Naive thymus-derived CD8-positive, alpha-beta T cell (primary cell): ENCODE measurements at regions not wholly inside any gene's neighbourhood (a gene's known extent, or its start where the extent isn't known, plus 50 kb on each side); places are given as distances from the start of the nearest gene placed in this dataset.

Experiments used
- ATAC-seq, 2 donors: fragments of 150-1000 bp; cut with Tn5 transposase in 1 of 2; sonication (Bioruptor Pico), chemical (Tn5 transposase) in 1 of 2; 1 replicate in 1 of 2; 2 replicates in 1 of 2; pipeline ENCODE4 v1.10.0; 2021; ENCODE audit warnings: mild to moderate bottlenecking in 2 of 2, moderate library complexity in 2 of 2
- POLR2A ChIA-PET: fragments of 350-600 bp; sonication (Branson Sonifier 250); formaldehyde crosslinking; loops from one replicate; lab custom pipeline; 2021; ENCODE audit warnings: antibody characterized with exemption; lab: Charles Lee
- DNase-seq, 10 donors: peaks; one replicate each; pipeline versions ENCODE4 v3.0.0 to v3.0.0-alpha.2; 2020 to 2022
- H3K27ac Mint-ChIP-seq, 10 donors: one replicate each; pipeline ENCODE4 v1.8.0; 2020 to 2022; ENCODE audit warnings: mild to moderate bottlenecking in 10 of 10, mixed read lengths in 10 of 10, moderate library complexity in 4 of 10, inconsistent platforms in 1 of 10
- H3K27me3 Mint-ChIP-seq, 5 donors: one replicate each; pipeline ENCODE4 v1.8.0; 2021 to 2022; ENCODE audit warnings: mixed read lengths in 5 of 5
- H3K36me3 Mint-ChIP-seq, 3 donors: one replicate each; pipeline ENCODE4 v1.8.0; 2020 to 2022; ENCODE audit warnings: mixed read lengths in 3 of 3, mild to moderate bottlenecking in 2 of 3, inconsistent platforms in 1 of 3
- H3K4me1 Mint-ChIP-seq, 4 donors: one replicate each; pipeline ENCODE4 v1.8.0; 2021 to 2022; ENCODE audit warnings: mixed read lengths in 4 of 4
- H3K4me3 Mint-ChIP-seq, 10 donors: one replicate each; pipeline ENCODE4 v1.8.0; 2020 to 2022; ENCODE audit warnings: mild to moderate bottlenecking in 10 of 10, mixed read lengths in 10 of 10, moderate library complexity in 6 of 10, inconsistent platforms in 1 of 10
- H3K9me3 Mint-ChIP-seq, 9 donors: one replicate each; pipeline ENCODE4 v1.8.0; 2020 to 2022; ENCODE audit warnings: mixed read lengths in 9 of 9, mild to moderate bottlenecking in 3 of 9, inconsistent platforms in 1 of 9, moderate library complexity in 1 of 9

DNA sequence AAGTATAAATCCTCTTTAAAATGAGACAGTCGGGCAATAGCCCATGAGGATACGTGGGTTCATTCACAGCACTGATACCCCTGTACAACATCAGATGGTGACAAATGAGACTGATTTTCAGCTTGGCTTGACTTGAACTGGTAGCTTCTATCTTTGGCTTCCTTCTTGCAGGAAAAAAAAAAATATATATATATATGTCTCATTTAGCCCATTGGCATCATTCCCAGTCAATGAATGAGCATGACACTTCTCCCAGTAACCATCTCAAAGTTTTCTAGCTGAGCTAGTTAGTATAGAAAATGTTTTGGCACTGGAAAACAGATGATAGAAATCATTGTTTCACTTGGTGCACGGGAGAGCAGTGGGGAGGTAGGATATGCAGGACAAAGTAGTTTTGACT is 222.5 kb upstream of the TAS2R1 start:
- no peak overlapping the region for H3K27ac Mint-ChIP-seq
- no peaks in the 10 kb centered on the region for H3K4me1 Mint-ChIP-seq
- H3K27me3 Mint-ChIP-seq = peaks cover 0 to 5% (median 0%) of the 10 kb centered on the region in 5 donors
- POLR2A ChIA-PET = no interaction called here
- no peak for ATAC-seq
- no peak overlapping the region for H3K4me3 Mint-ChIP-seq
- no peak for DNase-seq
- peaks cover 0 to 21% (median 3%) of the 10 kb centered on the region in 9 donors for H3K9me3 Mint-ChIP-seq
- H3K36me3 Mint-ChIP-seq = peaks cover 0 to 5% (median 0%) of the 10 kb centered on the region in 3 donors

GRCh38 chr5:9851458-9851857 is 221.3 kb upstream of the TAS2R1 start:
- DNase-seq = no peak
- Mint-ChIP-seq H3K27me3 (peaks cover 0 to 11% (median 0%) of the 10 kb centered on the region in 5 donors), H3K27ac (no peak overlapping the region), H3K4me1 (no peaks in the 10 kb centered on the region), H3K9me3 (peaks cover 0 to 19% (median 3%) of the 10 kb centered on the region in 9 donors), H3K36me3 (peaks cover 0 to 5% (median 0%) of the 10 kb centered on the region in 3 donors), H3K4me3 (no peak overlapping the region)
- no peak for ATAC-seq
- POLR2A ChIA-PET = no interaction called here

DNA sequence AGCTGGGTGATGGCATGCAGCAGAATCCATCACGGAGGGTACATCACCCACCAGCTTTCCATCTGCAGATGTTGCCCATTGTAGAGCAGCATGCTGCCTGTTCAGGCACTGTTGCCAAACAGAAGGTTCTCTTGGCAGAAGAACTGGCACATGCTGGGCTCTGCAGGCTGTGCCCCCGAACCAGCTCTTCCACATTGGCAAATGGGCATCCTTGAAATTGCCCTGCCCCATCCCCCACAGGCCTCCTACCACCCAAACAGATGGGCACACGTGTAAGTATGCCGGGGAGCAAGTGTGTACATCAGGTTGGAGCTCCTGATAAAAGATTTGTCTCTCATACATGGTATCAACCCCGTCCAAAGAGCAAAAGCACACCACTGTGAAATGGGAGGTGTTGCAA is 220.3 kb upstream of the TAS2R1 start:
- DNase-seq (no peak), ATAC-seq (no peak)
- H3K27me3 Mint-ChIP-seq = peaks cover 0 to 12% (median 0%) of the 10 kb centered on the region in 5 donors
- no peak overlapping the region for H3K4me3 Mint-ChIP-seq
- H3K27ac Mint-ChIP-seq = no peak overlapping the region
- peaks cover 0 to 20% (median 0%) of the 10 kb centered on the region in 9 donors for H3K9me3 Mint-ChIP-seq
- peaks cover 0 to 5% (median 0%) of the 10 kb centered on the region in 3 donors for H3K36me3 Mint-ChIP-seq
- POLR2A ChIA-PET = no interaction called here
- no peaks in the 10 kb centered on the region for H3K4me1 Mint-ChIP-seq

DNA sequence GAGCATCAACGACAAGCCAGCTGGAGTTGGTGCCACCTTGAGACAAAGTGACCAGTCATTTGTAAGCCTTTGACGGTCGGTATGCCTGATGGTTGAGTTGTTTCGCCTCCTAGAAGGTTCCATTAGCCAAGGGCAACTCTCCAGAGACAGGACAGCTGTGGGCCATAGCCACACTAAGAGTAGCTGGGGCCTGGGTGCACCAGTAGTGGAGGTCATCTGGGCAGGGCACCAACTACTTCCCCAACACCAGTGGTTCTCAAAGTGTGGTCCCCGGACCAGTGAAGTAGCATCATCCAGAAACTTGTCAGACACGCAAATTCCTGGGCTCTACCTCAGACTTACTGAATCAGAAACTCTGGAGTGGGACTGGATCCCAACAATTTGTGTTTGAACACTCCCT is 217.5 kb upstream of the TAS2R1 start:
- POLR2A ChIA-PET = no interaction called here

GRCh38 chr5:9845185-9845584 is 215.0 kb upstream of the TAS2R1 start:
- H3K9me3 Mint-ChIP-seq = peaks cover 0 to 38% (median 8%) of the 10 kb centered on the region in 9 donors
- POLR2A ChIA-PET = no interaction called here
- ATAC-seq = no peak
- H3K4me1 Mint-ChIP-seq = no peaks in the 10 kb centered on the region
- H3K4me3 Mint-ChIP-seq = no peak overlapping the region
- no peak for DNase-seq
- peaks cover 0 to 5% (median 0%) of the 10 kb centered on the region in 3 donors for H3K36me3 Mint-ChIP-seq
- peaks cover 0 to 12% (median 0%) of the 10 kb centered on the region in 5 donors for H3K27me3 Mint-ChIP-seq
- H3K27ac Mint-ChIP-seq = no peak overlapping the region

More for the DNA sequence above, 217.5 kb upstream of the TAS2R1 start:
- H3K27ac Mint-ChIP-seq = no peak overlapping the region
- H3K4me3 Mint-ChIP-seq = no peak overlapping the region
- H3K9me3 Mint-ChIP-seq = peaks cover 0 to 30% (median 2%) of the 10 kb centered on the region in 9 donors
- DNase-seq (no peak), ATAC-seq (no peak)
- H3K27me3 Mint-ChIP-seq = peaks cover 0 to 12% (median 0%) of the 10 kb centered on the region in 5 donors
- H3K36me3 Mint-ChIP-seq = peaks cover 0 to 5% (median 0%) of the 10 kb centered on the region in 3 donors
- no peaks in the 10 kb centered on the region for H3K4me1 Mint-ChIP-seq

- ATAC-seq = no peak
- POLR2A ChIA-PET = no interaction called here
- no peaks in the 10 kb centered on the region for H3K36me3 Mint-ChIP-seq
- no peak overlapping the region for H3K4me3 Mint-ChIP-seq
- no peak for DNase-seq
- H3K27me3 Mint-ChIP-seq = peaks cover 0 to 3% (median 0%) of the 10 kb centered on the region in 5 donors
- H3K27ac Mint-ChIP-seq = no peak overlapping the region
- H3K9me3 Mint-ChIP-seq = peaks cover 0 to 39% (median 10%) of the 10 kb centered on the region in 9 donors
- H3K4me1 Mint-ChIP-seq = no peaks in the 10 kb centered on the region
Measured at GRCh38 chr5:9841516-9842170, 211.5 kb upstream of the TAS2R1 start.

GRCh38 chr5:9838916-9839315 is 208.8 kb upstream of the TAS2R1 start:
- H3K27me3 Mint-ChIP-seq = no peaks in the 10 kb centered on the region
- H3K4me1 Mint-ChIP-seq = no peaks in the 10 kb centered on the region
- H3K27ac Mint-ChIP-seq = no peak overlapping the region
- no peak for ATAC-seq
- H3K4me3 Mint-ChIP-seq = no peak overlapping the region
- POLR2A ChIA-PET = no interaction called here
- no peaks in the 10 kb centered on the region for H3K36me3 Mint-ChIP-seq
- DNase-seq = no peak
- peaks cover 0 to 35% (median 9%) of the 10 kb centered on the region in 9 donors for H3K9me3 Mint-ChIP-seq

DNA sequence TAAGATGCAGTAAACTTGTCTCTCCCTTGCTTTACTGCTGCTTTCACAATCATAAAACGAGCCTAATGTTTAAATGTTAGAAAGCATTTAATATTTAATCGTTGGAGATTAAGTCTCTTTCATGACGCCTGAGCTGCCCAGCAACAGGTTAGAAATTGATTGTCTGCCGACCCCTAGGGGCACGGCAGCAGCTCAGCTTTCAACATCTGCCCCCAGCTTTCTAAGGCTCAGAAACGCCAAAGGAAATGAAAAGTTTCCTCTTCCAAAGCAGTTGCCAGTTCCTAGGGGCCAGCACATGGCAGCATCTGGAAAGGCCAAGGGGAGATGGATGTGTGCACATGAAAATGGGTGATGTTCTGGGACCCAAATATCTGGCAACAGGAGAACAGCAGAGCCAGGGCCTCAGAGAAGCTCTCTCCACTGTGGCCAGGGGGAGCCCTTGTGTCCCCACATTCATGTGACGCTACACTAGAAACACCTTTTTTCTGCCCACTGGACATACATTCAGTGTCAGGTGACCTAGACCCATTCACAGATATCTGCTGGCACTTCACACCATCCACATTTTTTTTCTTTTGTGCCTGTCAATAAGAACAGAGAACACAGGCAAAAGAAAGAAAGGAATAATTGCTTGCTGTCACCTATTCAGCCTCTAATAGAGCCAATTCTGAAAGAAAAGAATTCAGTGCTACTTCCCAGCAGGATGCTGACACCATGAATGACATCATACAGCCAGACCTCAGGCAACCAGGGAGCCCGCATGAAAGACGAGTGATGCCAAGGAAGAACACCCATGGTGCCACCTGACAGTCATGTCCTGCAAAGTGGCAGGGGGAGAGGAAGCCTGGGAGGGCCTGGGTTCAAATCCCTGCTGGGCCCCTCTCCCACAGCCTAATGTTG is 205.0 kb upstream of the TAS2R1 start:
- Mint-ChIP-seq H3K36me3 (no peaks in the 10 kb centered on the region), H3K27ac (no peak overlapping the region), H3K27me3 (peaks cover 0 to 11% (median 0%) of the 10 kb centered on the region in 5 donors), H3K4me1 (no peaks in the 10 kb centered on the region), H3K4me3 (no peak overlapping the region), H3K9me3 (peaks cover 0 to 14% (median 1%) of the 10 kb centered on the region in 9 donors)
- POLR2A ChIA-PET = no interaction called here
- ATAC-seq = no peak
- DNase-seq = no peak

DNA sequence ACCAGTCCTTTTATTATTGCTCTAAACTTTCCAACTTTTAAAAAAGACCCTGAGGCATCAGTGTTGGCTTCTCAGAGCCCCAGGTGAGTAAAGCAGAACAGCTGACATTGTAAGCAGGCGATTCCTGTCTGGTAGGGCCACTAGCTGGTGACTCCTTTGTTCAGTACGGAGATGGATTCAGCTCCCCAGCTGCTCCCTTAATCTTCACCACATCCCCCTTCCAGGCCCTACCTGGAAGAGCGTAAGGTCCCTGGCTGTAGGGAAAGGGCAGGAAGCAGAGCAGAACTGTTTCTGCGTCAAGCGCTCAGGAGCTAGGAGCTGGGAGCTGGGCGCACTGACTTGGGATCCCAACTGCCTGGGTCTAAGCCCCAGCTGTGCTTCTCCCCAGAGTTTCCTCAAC is 203.7 kb upstream of the TAS2R1 start:
- no peaks in the 10 kb centered on the region for H3K36me3 Mint-ChIP-seq
- H3K9me3 Mint-ChIP-seq = peaks cover 0 to 11% (median 0%) of the 10 kb centered on the region in 9 donors
- H3K4me3 Mint-ChIP-seq = no peak overlapping the region
- no peak overlapping the region for H3K27ac Mint-ChIP-seq
- ATAC-seq (no peak), DNase-seq (no peak)
- no peaks in the 10 kb centered on the region for H3K4me1 Mint-ChIP-seq
- POLR2A ChIA-PET = no interaction called here
- peaks cover 0 to 11% (median 0%) of the 10 kb centered on the region in 5 donors for H3K27me3 Mint-ChIP-seq

- no peak overlapping the region for H3K4me3 Mint-ChIP-seq
- POLR2A ChIA-PET = no interaction called here
Measured at GRCh38 chr5:9832921-9833320, 202.8 kb upstream of the TAS2R1 start.

GRCh38 chr5:9831823-9832222 is 201.7 kb upstream of the TAS2R1 start:
- Mint-ChIP-seq H3K36me3 (no peaks in the 10 kb centered on the region), H3K9me3 (peaks cover 0 to 2% (median 0%) of the 10 kb centered on the region in 9 donors), H3K27ac (no peak overlapping the region), H3K27me3 (peaks cover 0 to 19% (median 0%) of the 10 kb centered on the region in 5 donors), H3K4me3 (no peak overlapping the region), H3K4me1 (no peaks in the 10 kb centered on the region)
- POLR2A ChIA-PET = no interaction called here
- ATAC-seq = no peak
- no peak for DNase-seq

More at GRCh38 chr5:9832921-9833320, 202.8 kb upstream of the TAS2R1 start:
- H3K27me3 Mint-ChIP-seq = peaks cover 0 to 11% (median 0%) of the 10 kb centered on the region in 5 donors
- H3K36me3 Mint-ChIP-seq = no peaks in the 10 kb centered on the region
- DNase-seq (no peak), ATAC-seq (no peak)
- no peak overlapping the region for H3K27ac Mint-ChIP-seq
- H3K4me1 Mint-ChIP-seq = no peaks in the 10 kb centered on the region
- H3K9me3 Mint-ChIP-seq = peaks cover 0 to 10% (median 0%) of the 10 kb centered on the region in 9 donors

GRCh38 chr5:9830184-9830583 is 200.0 kb upstream of the TAS2R1 start:
- peaks cover 0 to 2% (median 0%) of the 10 kb centered on the region in 9 donors for H3K9me3 Mint-ChIP-seq
- DNase-seq (no peak), ATAC-seq (no peak)
- no peak overlapping the region for H3K27ac Mint-ChIP-seq
- H3K36me3 Mint-ChIP-seq = no peaks in the 10 kb centered on the region
- POLR2A ChIA-PET = no interaction called here
- peaks cover 0 to 21% (median 0%) of the 10 kb centered on the region in 5 donors for H3K27me3 Mint-ChIP-seq
- no peak overlapping the region for H3K4me3 Mint-ChIP-seq
- H3K4me1 Mint-ChIP-seq = no peaks in the 10 kb centered on the region

DNA sequence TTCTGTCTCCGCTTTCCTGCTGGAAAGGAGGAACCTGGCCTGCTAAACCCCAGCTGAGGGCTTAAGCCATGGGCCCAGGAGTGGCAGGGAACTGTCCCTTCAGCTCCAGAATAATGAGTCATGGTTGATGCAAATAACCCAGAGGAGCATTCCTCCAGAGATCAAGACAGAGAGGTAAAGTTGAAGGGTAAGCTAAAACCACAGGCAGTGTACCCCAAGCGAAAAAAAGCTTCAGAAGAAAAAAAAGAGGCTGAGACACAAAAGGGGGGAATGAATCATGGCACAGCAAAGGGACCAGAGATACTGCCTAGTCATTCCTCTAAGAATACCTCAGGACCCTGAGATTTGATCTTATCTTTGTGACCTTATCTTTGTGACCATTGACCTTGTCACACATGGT is 199.5 kb upstream of the TAS2R1 start:
- H3K4me1 Mint-ChIP-seq = no peaks in the 10 kb centered on the region
- DNase-seq = no peak
- H3K36me3 Mint-ChIP-seq = no peaks in the 10 kb centered on the region
- H3K9me3 Mint-ChIP-seq = peaks cover 0 to 2% (median 0%) of the 10 kb centered on the region in 9 donors
- POLR2A ChIA-PET = no interaction called here
- no peak overlapping the region for H3K4me3 Mint-ChIP-seq
- peaks cover 0 to 21% (median 0%) of the 10 kb centered on the region in 5 donors for H3K27me3 Mint-ChIP-seq
- H3K27ac Mint-ChIP-seq = no peak overlapping the region
- ATAC-seq = no peak
